ENCODE measurements at regions not wholly inside any gene's neighbourhood (a gene's known extent, or its start where the extent isn't known, plus 50 kb on each side); places are given as distances from the start of the nearest gene placed in this dataset.

DNA sequence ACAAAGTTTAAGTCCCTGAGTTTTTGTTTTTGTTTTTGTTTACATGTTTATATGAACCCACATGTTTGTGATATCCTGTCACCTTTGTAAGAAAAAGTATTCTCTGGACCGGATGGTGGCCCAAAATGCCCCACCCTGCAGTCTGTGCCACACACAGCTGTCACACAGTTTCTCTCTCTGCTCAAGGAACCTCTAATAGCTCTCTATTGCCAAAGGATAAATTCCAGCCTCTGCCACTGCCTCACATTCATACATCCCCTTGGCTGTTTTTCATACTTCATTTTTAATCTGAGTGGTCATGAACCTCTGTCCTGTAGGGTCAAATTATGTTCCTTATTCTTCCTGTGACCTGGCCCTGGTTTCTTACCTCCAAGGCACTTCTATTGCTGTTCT is 520.3 kb upstream of the CDH5 start:
- intact Hi-C loops (cut with micrococcal nuclease; ENCODE audit: unreplicated experiment) = no loop called here

DNA sequence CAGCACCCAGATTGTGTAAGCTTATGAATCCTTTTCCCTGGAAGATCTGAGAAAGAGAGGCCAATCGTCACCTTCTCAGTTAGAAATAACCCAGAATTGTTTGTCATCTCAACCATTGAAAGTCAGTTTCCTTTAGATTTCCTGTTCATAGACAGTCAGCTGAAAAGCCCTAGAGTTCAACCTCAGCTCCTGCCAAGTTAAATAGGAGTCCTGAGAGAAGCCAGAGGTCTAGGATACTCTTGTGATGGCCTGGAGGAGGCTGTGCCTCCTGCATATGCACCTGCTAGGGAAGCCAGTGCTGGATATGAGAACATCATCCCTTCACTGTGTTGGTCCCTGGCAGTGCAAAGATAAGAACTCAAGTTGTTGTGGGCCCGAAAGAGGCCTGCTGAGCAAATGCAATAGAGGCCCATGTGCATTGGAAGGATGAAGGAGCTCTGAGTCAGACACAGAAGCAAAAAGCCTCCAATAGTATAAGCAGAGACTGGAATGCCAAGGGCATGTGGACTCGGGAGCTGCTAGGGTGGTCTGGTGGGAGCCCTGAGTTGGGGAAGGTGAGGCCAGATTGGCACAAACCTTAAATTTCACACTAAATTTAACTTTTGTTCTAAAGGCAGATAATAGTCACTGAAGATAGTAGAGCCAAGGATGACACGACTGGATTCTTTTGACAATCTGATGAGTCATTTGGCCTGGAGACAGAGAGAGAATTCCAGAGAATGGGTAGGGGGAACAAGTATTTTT is 520.9 kb upstream of the CDH5 start:
- ChIA-PET CTCF (ENCODE audit: unreplicated experiment) (no interaction called here), POLR2A (interaction anchor here (0.6 kb wide), 1 partner anchor 1319 kb away, joined by 4 read pairs; no protein-coding TSS in a partner anchor)
- H3K4me2 ChIP-seq (ENCODE audit: low read length) = no peak overlapping the region
- no peaks in the 10 kb centered on the region for H3K9me3 ChIP-seq (ENCODE audit: low read length)
- no peaks in the 10 kb centered on the region for H3K4me1 ChIP-seq (ENCODE audit: insufficient read depth, low read length, poor library complexity, severe bottlenecking)
- no peak overlapping the region for H3K4me3 ChIP-seq (ENCODE audit: low read depth, low read length, poor library complexity, severe bottlenecking)
- no peaks in the 10 kb centered on the region for H4K20me1 ChIP-seq (ENCODE audit: insufficient read depth, low read length)
- no peak for DNase-seq (ENCODE audit: low spot score)
- BruUV-seq (replicated peaks) = no TSS peak
- no peaks in the 10 kb centered on the region for H3K9me2 ChIP-seq (ENCODE audit: insufficient read depth, low read length)
- no peaks in the 10 kb centered on the region for H3K36me3 ChIP-seq (ENCODE audit: insufficient read depth, low read length)
- H2AFZ ChIP-seq (ENCODE audit: low read length) = no peak overlapping the region
- no peaks in the 10 kb centered on the region for H3K79me2 ChIP-seq (ENCODE audit: insufficient read depth, low read depth, low read length)
- TF ChIP-seq, protein P1, sequence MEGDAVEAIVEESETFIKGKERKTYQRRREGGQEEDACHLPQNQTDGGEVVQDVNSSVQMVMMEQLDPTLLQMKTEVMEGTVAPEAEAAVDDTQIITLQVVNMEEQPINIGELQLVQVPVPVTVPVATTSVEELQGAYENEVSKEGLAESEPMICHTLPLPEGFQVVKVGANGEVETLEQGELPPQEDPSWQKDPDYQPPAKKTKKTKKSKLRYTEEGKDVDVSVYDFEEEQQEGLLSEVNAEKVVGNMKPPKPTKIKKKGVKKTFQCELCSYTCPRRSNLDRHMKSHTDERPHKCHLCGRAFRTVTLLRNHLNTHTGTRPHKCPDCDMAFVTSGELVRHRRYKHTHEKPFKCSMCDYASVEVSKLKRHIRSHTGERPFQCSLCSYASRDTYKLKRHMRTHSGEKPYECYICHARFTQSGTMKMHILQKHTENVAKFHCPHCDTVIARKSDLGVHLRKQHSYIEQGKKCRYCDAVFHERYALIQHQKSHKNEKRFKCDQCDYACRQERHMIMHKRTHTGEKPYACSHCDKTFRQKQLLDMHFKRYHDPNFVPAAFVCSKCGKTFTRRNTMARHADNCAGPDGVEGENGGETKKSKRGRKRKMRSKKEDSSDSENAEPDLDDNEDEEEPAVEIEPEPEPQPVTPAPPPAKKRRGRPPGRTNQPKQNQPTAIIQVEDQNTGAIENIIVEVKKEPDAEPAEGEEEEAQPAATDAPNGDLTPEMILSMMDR (conservative IDR thresholded peaks at IDR 0.05; ENCODE audit: low read length) = no peak
- no peak for TF ChIP-seq EZH2phosphoT487 (IDR thresholded peaks at IDR 0.05; ENCODE audit: borderline replicate concordance, low read depth, low read length)
- intact Hi-C loops (cut with micrococcal nuclease; ENCODE audit: unreplicated experiment) = no loop called here
- H3K27ac ChIP-seq (ENCODE audit: low read depth, low read length, poor library complexity, severe bottlenecking) = no peak overlapping the region

More for the DNA sequence above, 520.3 kb upstream of the CDH5 start:
- ChIA-PET POLR2A (interaction anchor here (0.6 kb wide), 1 partner anchor 1319 kb away, joined by 4 read pairs; no protein-coding TSS in a partner anchor), CTCF (ENCODE audit: unreplicated experiment) (no interaction called here)
- Histone ChIP-seq H3K36me3 (ENCODE audit: insufficient read depth, low read length) (no peaks in the 10 kb centered on the region), H3K79me2 (ENCODE audit: insufficient read depth, low read depth, low read length) (no peaks in the 10 kb centered on the region), H3K27ac (ENCODE audit: low read depth, low read length, poor library complexity, severe bottlenecking) (no peak overlapping the region), H2AFZ (ENCODE audit: low read length) (no peak overlapping the region), H3K4me2 (ENCODE audit: low read length) (no peak overlapping the region), H3K9me3 (ENCODE audit: low read length) (no peaks in the 10 kb centered on the region), H3K9me2 (ENCODE audit: insufficient read depth, low read length) (no peaks in the 10 kb centered on the region), H3K4me1 (ENCODE audit: insufficient read depth, low read length, poor library complexity, severe bottlenecking) (no peaks in the 10 kb centered on the region), H3K4me3 (ENCODE audit: low read depth, low read length, poor library complexity, severe bottlenecking) (no peak overlapping the region), H4K20me1 (ENCODE audit: insufficient read depth, low read length) (no peaks in the 10 kb centered on the region)
- no TSS peak for BruUV-seq (replicated peaks)
- DNase-seq (ENCODE audit: low spot score) = no peak
- TF ChIP-seq, protein P1 (conservative IDR thresholded peaks at IDR 0.05; ENCODE audit: low read length) = no peak
- TF ChIP-seq EZH2phosphoT487 (IDR thresholded peaks at IDR 0.05; ENCODE audit: borderline replicate concordance, low read depth, low read length) = no peak

DNA sequence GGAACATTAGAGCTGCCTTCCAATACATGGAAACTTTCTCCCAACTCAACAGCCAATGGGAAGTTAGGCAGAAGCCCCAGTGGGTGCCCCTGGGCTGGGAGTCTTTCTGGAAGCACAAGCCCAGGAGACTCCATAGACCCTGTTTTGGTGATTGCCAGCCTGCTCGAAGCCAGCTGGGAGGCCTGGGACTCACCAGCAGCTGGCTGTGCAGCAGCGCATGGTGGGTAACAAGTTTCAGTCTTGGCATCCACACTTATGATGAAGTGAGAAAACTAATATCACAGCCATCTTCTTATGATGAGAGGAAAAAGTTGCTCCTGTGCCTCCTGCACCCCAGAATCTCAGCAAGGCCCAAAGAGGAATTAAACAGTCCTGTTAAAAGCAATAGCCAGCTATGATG is 522.5 kb upstream of the CDH5 start:
- Histone ChIP-seq H3K9me3 (ENCODE audit: low read length) (no peaks in the 10 kb centered on the region), H3K36me3 (ENCODE audit: insufficient read depth, low read length) (no peaks in the 10 kb centered on the region), H3K27ac (ENCODE audit: low read depth, low read length, poor library complexity, severe bottlenecking) (no peak overlapping the region), H3K79me2 (ENCODE audit: insufficient read depth, low read depth, low read length) (no peaks in the 10 kb centered on the region), H2AFZ (ENCODE audit: low read length) (no peak overlapping the region), H3K4me3 (ENCODE audit: low read depth, low read length, poor library complexity, severe bottlenecking) (no peak overlapping the region), H3K4me2 (ENCODE audit: low read length) (no peak overlapping the region), H3K4me1 (ENCODE audit: insufficient read depth, low read length, poor library complexity, severe bottlenecking) (no peaks in the 10 kb centered on the region), H4K20me1 (ENCODE audit: insufficient read depth, low read length) (no peaks in the 10 kb centered on the region), H3K9me2 (ENCODE audit: insufficient read depth, low read length) (no peaks in the 10 kb centered on the region)
- no peak for DNase-seq (ENCODE audit: low spot score)
- intact Hi-C loops (cut with micrococcal nuclease; ENCODE audit: unreplicated experiment) = no loop called here
- CTCF ChIA-PET (ENCODE audit: unreplicated experiment) = no interaction called here
- POLR2A ChIA-PET = no interaction called here
- no TSS peak for BruUV-seq (replicated peaks)
- TF ChIP-seq, protein P1 (conservative IDR thresholded peaks at IDR 0.05; ENCODE audit: low read length) = no peak
- no peak for TF ChIP-seq EZH2phosphoT487 (IDR thresholded peaks at IDR 0.05; ENCODE audit: borderline replicate concordance, low read depth, low read length)
